Endothelial cell (in vitro differentiated cells): ENCODE measurements at regions not wholly inside any gene's neighbourhood (a gene's known extent, or its start where the extent isn't known, plus 50 kb on each side); places are given as distances from the start of the nearest gene placed in this dataset.

ENCODE experiments used
- DNase-seq: peaks from one replicate; pipeline ENCODE4 v3.0.0; 2021; ENCODE audit warnings: low spot score
- H3K27ac Mint-ChIP-seq: one replicate; pipeline ENCODE4 v1.8.0; 2021; ENCODE audit warnings: mixed read lengths, inconsistent platforms; ENCODE audit not compliant: unreplicated experiment
- H3K27me3 Mint-ChIP-seq: one replicate; pipeline ENCODE4 v1.8.0; 2021; ENCODE audit warnings: mild to moderate bottlenecking, moderate library complexity, mixed read lengths, inconsistent platforms; ENCODE audit not compliant: unreplicated experiment
- H3K36me3 Mint-ChIP-seq: one replicate; pipeline ENCODE4 v1.8.0; 2021; ENCODE audit warnings: mild to moderate bottlenecking, low read depth, mixed read lengths, inconsistent platforms; ENCODE audit not compliant: unreplicated experiment
- H3K4me1 Mint-ChIP-seq: one replicate; pipeline ENCODE4 v1.8.0; 2021; ENCODE audit warnings: mild to moderate bottlenecking, mixed read lengths, inconsistent platforms; ENCODE audit not compliant: unreplicated experiment
- H3K4me3 Mint-ChIP-seq: one replicate; pipeline ENCODE4 v1.8.0; 2021; ENCODE audit warnings: mild to moderate bottlenecking, mixed read lengths, inconsistent platforms; ENCODE audit not compliant: unreplicated experiment
- H3K9me3 Mint-ChIP-seq: one replicate; pipeline ENCODE4 v1.8.0; 2021; ENCODE audit warnings: mixed read lengths, inconsistent platforms; ENCODE audit not compliant: unreplicated experiment
- CTCF ChIP-seq: fragments of 200-600 bp; sonication (generic); IDR thresholded peaks from one replicate; pipeline ENCODE4 v1.5.0; 2021; ENCODE audit warnings: antibody characterized with exemption; ENCODE audit not compliant: unreplicated experiment

GRCh38 chr4:10317345-10317744, 139.9 kb downstream of the ZNF518B start:
- TF ChIP-seq CTCF = no peak
- H3K9me3 Mint-ChIP-seq = no peaks in the 10 kb centered on the region
- H3K27ac Mint-ChIP-seq = no peak overlapping the region
- no peaks in the 10 kb centered on the region for H3K27me3 Mint-ChIP-seq
- no peak overlapping the region for H3K4me3 Mint-ChIP-seq
- H3K4me1 Mint-ChIP-seq = no peaks in the 10 kb centered on the region
- DNase-seq = no peak
- no peaks in the 10 kb centered on the region for H3K36me3 Mint-ChIP-seq

GRCh38 chr4:10316851-10317250, 140.4 kb downstream of the ZNF518B start:
- H3K27me3 Mint-ChIP-seq = no peaks in the 10 kb centered on the region
- H3K4me1 Mint-ChIP-seq = no peaks in the 10 kb centered on the region
- H3K27ac Mint-ChIP-seq = no peak overlapping the region

GRCh38 chr4:10315638-10316037, 141.6 kb downstream of the ZNF518B start:
- Mint-ChIP-seq H3K36me3 (no peaks in the 10 kb centered on the region), H3K4me1 (no peaks in the 10 kb centered on the region), H3K27ac (no peak overlapping the region), H3K9me3 (no peaks in the 10 kb centered on the region), H3K4me3 (no peak overlapping the region), H3K27me3 (no peaks in the 10 kb centered on the region)
- TF ChIP-seq CTCF = no peak
- DNase-seq = no peak

More at GRCh38 chr4:10316851-10317250, 140.4 kb downstream of the ZNF518B start:
- no peaks in the 10 kb centered on the region for H3K9me3 Mint-ChIP-seq
- no peaks in the 10 kb centered on the region for H3K36me3 Mint-ChIP-seq
- no peak for TF ChIP-seq CTCF
- DNase-seq = no peak
- H3K4me3 Mint-ChIP-seq = no peak overlapping the region

DNA sequence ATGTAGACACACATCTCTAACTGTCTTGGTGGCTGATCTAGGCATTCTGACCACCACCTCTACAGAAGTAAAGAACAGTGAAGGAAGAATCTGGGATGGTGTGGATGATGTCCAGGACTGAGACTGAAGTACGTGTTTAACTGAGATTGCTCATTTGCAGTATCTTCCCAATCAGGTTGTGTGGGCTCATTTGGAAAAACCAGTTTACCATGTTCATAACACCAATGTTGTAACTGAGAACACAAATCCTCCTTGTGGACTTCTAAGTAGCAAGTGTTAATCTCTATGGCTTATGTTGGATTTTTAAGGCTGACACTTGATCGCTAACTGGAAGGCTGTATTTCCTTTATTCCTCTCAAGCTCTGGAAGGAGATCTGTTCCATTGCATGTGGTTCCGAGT, 144.7 kb downstream of the ZNF518B start:
- H3K4me3 Mint-ChIP-seq = no peak overlapping the region
- H3K9me3 Mint-ChIP-seq = no peaks in the 10 kb centered on the region
- no peaks in the 10 kb centered on the region for H3K27me3 Mint-ChIP-seq
- H3K4me1 Mint-ChIP-seq = no peaks in the 10 kb centered on the region
- H3K36me3 Mint-ChIP-seq = no peaks in the 10 kb centered on the region
- no peak for DNase-seq
- H3K27ac Mint-ChIP-seq = no peak overlapping the region
- no peak for TF ChIP-seq CTCF

GRCh38 chr4:10311939-10312338, 145.3 kb downstream of the ZNF518B start:
- Mint-ChIP-seq H3K9me3 (no peaks in the 10 kb centered on the region), H3K27me3 (no peaks in the 10 kb centered on the region)

More at GRCh38 chr4:10311939-10312338, 145.3 kb downstream of the ZNF518B start:
- no peaks in the 10 kb centered on the region for H3K36me3 Mint-ChIP-seq
- no peak overlapping the region for H3K27ac Mint-ChIP-seq
- no peak overlapping the region for H3K4me3 Mint-ChIP-seq
- no peaks in the 10 kb centered on the region for H3K4me1 Mint-ChIP-seq
- DNase-seq = no peak
- TF ChIP-seq CTCF = no peak
